Right atrium auricular region (tissue), 2 donors: ENCODE measurements at regions not wholly inside any gene's neighbourhood (a gene's known extent, or its start where the extent isn't known, plus 50 kb on each side); places are given as distances from the start of the nearest gene placed in this dataset.

Experiments
- DNase-seq: peaks from one replicate; pipeline ENCODE4 v3.0.0-alpha.2; 2019; ENCODE audit warnings: low spot score
- H3K27ac ChIP-seq, 2 donors: fragments of 200-600 bp; sonication (generic); 1 replicate in 1 of 2; 2 replicates in 1 of 2; pipeline ENCODE4 v1.5.1; 2016 to 2019
- H3K27me3 ChIP-seq, 2 donors: fragments of 200-600 bp; sonication (generic); one replicate each; pipeline versions ENCODE4 v1.5.1 to v1.6.0; 2017 to 2019
- H3K36me3 ChIP-seq: fragments of 200-600 bp; sonication (generic); one replicate; pipeline ENCODE4 v1.5.1; 2016
- H3K4me1 ChIP-seq, 2 donors: fragments of 200-600 bp; sonication (generic); one replicate each; pipeline versions ENCODE4 v1.5.1 to v1.6.0; 2017 to 2019
- H3K4me3 ChIP-seq, 2 donors: fragments of 200-600 bp; sonication (generic); 1 replicate in 1 of 2; 2 replicates in 1 of 2; pipeline ENCODE4 v1.5.1; 2017 to 2019; ENCODE audit warnings: mild to moderate bottlenecking in 1 of 2, moderate library complexity in 1 of 2
- H3K9me3 ChIP-seq, 2 donors: fragments of 200-600 bp; sonication (generic); one replicate each; pipeline ENCODE4 v1.5.1; 2019
- TF ChIP-seq, protein P1 (sequence below), 2 donors: fragments of 200-600 bp; sonication (generic); IDR thresholded peaks; one replicate each; pipeline ENCODE4 v1.5.1; 2019; ENCODE audit warnings: antibody characterized with exemption in 2 of 2

DNA sequence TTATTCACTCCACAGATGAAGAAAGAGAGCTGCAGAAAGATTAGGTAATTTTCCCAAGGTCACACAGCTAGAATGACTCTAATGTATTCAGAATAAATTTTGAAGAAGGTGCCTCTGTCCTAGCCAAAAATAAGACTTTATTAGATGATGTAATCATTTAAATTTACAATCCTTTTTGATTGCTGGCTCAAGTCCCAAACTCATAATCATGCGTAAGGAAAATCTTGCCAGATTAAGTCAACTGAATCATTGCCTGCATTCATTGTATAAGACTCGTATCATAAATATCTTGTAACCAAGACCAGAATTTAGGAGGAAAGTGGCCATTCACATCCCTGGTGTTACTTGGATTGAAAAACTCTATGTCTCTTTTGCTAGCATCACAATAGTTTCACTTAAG, 53.1 kb upstream of the STK39 start:
- Histone ChIP-seq H3K27me3 (no peaks in the 10 kb centered on the region), H3K27ac (no peak overlapping the region), H3K4me1 (no peaks in the 10 kb centered on the region), H3K4me3 (no peak overlapping the region), H3K36me3 (no peaks in the 10 kb centered on the region), H3K9me3 (no peaks in the 10 kb centered on the region)
- TF ChIP-seq, protein P1, sequence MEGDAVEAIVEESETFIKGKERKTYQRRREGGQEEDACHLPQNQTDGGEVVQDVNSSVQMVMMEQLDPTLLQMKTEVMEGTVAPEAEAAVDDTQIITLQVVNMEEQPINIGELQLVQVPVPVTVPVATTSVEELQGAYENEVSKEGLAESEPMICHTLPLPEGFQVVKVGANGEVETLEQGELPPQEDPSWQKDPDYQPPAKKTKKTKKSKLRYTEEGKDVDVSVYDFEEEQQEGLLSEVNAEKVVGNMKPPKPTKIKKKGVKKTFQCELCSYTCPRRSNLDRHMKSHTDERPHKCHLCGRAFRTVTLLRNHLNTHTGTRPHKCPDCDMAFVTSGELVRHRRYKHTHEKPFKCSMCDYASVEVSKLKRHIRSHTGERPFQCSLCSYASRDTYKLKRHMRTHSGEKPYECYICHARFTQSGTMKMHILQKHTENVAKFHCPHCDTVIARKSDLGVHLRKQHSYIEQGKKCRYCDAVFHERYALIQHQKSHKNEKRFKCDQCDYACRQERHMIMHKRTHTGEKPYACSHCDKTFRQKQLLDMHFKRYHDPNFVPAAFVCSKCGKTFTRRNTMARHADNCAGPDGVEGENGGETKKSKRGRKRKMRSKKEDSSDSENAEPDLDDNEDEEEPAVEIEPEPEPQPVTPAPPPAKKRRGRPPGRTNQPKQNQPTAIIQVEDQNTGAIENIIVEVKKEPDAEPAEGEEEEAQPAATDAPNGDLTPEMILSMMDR (IDR thresholded peaks at IDR 0.05), result no peak
- no peak for DNase-seq

- no peaks in the 10 kb centered on the region for H3K4me1 ChIP-seq
- DNase-seq, result no peak
- no peak overlapping the region for H3K27ac ChIP-seq
- TF ChIP-seq, protein P1 (IDR thresholded peaks at IDR 0.05), result no peak
- no peak overlapping the region for H3K4me3 ChIP-seq
- peaks cover 0 to 7% of the 10 kb centered on the region in 2 donors for H3K9me3 ChIP-seq
- no peaks in the 10 kb centered on the region for H3K36me3 ChIP-seq
- H3K27me3 ChIP-seq, result no peaks in the 10 kb centered on the region
Measured at GRCh38 chr2:168304024-168304681, 56.8 kb upstream of the STK39 start.

DNA sequence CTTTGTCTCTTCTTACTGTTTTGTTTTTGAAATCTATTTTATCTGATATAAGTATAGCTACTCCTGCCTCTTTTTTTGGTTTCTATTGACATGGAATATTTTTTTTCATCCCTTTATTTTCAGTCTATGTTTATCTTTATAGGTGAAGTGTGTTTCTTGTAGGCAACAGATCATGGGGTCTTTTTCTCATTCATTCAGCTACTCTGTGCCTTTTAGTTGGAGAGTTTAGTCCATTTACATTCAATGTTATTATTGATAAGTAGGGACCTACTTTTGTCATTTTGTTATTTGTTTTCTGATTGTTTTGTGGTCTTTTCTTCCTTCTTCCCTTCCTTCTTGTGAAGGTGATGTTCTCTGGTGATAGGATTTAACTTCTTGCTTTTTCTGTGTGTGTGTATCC, 60.0 kb upstream of the STK39 start:
- peaks cover 0 to 4% of the 10 kb centered on the region in 2 donors for H3K4me1 ChIP-seq
- TF ChIP-seq, protein P1 (IDR thresholded peaks at IDR 0.05), result no peak

GRCh38 chr2:168310580-168310979, 63.2 kb upstream of the STK39 start:
- no peaks in the 10 kb centered on the region for H3K27me3 ChIP-seq

More for the DNA sequence above, 60.0 kb upstream of the STK39 start:
- H3K27ac ChIP-seq, result no peak overlapping the region
- H3K36me3 ChIP-seq, result no peaks in the 10 kb centered on the region
- H3K27me3 ChIP-seq, result no peaks in the 10 kb centered on the region
- no peak for DNase-seq
- peaks cover 0 to 7% of the 10 kb centered on the region in 2 donors for H3K9me3 ChIP-seq
- no peak overlapping the region for H3K4me3 ChIP-seq

DNA sequence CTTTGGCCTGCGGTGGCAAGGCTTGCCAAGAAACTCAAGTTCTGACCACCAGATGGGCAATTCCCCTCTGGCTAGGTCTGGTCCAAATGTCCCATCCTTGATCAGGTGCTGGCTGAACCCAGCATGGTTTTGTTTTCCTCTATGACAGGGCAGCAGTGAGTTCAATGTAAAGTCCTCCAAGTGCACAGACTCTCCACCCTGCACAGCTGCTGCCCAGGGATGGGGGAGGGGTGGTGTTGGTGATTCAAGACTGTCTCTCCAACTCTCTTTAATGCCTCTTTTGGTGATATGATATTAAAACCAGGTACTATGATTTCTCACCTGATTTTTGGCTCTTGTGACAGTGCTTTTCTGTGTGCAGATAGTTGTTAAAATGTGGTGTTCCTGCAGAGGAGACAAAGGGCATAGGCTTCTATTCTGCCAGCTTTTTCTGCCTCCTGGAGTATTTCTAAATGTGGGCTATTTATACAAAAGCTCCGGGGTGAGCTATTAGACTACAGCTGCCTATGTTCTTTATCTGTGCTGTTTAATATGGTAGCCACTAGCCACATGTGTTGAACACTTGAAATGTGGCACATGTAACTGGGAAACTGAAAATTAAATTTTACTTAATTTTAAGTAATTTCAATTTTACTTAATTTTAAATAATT, 64.0 kb upstream of the STK39 start:
- H3K9me3 ChIP-seq, result peaks cover 0 to 7% of the 10 kb centered on the region in 2 donors
- TF ChIP-seq, protein P1 (IDR thresholded peaks at IDR 0.05), result no peak
- H3K36me3 ChIP-seq, result no peaks in the 10 kb centered on the region
- no peak overlapping the region for H3K4me3 ChIP-seq
- H3K27me3 ChIP-seq, result no peaks in the 10 kb centered on the region
- peaks cover 0 to 16% of the 10 kb centered on the region in 2 donors for H3K4me1 ChIP-seq
- no peak overlapping the region for H3K27ac ChIP-seq
- DNase-seq, result no peak

More at GRCh38 chr2:168310580-168310979, 63.2 kb upstream of the STK39 start:
- DNase-seq, result no peak
- H3K36me3 ChIP-seq, result no peaks in the 10 kb centered on the region
- H3K9me3 ChIP-seq, result peaks cover 0 to 7% of the 10 kb centered on the region in 2 donors
- TF ChIP-seq, protein P1 (IDR thresholded peaks at IDR 0.05), result no peak
- no peak overlapping the region for H3K27ac ChIP-seq
- H3K4me3 ChIP-seq, result no peak overlapping the region
- H3K4me1 ChIP-seq, result peaks cover 0 to 8% of the 10 kb centered on the region in 2 donors
